ENCODE measurements at regions not wholly inside any gene's neighbourhood (a gene's known extent, or its start where the extent isn't known, plus 50 kb on each side); places are given as distances from the start of the nearest gene placed in this dataset.
"Not testable (repeated sequence)": the region's sequence is repeated elsewhere in the genome, so short reads cannot be mapped to it uniquely, and the experiment has no call there.

GRCh38 chr14:27660683-27661082, 1062.8 kb upstream of the NOVA1 start:
- DNase-seq: no peak

DNA sequence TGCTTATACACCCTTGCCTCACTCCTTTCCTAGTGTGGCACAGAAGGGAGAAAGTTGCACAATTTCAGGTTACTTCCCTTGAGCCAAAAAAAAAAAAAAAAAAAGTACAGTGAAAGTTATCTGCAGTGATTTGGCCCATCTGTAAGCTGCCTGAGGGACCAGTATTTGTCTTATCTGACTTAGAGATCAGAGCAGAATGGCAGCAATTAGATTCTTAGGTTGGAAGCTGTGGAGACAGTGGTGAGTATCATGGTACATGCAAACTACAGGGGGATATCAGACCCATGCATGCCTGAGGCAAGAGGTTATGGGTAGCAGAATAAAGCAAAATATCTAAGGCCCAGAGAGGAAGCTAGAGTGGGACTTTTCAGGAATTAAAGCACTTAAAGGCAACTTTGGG, 1070.7 kb upstream of the NOVA1 start:
- DNase-seq: no peak

- no peak for DNase-seq
Measured at GRCh38 chr14:27672047-27672446, 1074.2 kb upstream of the NOVA1 start.

DNA sequence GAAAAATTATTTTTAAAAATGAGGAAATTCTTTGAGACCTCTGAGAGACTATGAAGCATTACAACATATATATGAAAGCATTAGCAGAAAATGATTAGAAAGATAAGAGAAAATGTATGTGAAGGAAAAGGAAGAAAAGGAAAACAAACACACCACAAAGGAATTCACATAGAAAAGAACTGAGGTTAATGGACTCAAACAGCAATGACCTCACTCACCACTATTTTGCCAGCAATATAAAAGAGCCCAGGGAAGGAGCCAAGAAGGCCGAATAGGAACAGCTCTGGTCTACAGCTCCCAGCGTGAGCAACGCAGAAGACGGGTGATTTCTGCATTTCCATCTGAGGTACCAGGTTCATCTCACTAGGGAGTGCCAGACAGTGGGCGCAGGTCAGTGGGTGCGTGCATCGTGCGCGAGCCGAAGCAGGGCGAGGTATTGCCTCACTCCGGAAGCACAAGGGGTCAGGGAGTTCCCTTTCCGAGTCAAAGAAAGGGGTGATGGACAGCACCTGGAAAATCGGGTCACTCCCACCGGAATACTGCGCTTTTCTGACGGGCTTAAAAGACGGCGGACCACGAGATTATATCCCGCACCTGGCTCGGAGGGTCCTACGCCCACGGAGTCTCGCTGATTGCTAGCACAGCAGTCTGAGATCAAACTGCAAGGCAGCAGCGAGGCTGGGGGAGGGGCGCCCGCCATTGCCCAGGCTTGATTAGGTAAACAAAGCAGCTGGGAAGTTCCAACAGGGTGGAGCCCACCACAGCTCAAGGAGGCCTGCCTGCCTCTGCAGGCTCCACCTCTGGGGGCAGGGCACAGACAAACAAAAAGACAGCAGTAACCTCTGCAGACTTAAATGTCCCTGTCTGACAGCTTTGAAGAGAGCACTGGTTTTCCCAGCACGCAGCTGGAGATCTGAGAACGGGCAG, 1075.2 kb upstream of the NOVA1 start:
- not testable (repeated sequence) for DNase-seq

DNA sequence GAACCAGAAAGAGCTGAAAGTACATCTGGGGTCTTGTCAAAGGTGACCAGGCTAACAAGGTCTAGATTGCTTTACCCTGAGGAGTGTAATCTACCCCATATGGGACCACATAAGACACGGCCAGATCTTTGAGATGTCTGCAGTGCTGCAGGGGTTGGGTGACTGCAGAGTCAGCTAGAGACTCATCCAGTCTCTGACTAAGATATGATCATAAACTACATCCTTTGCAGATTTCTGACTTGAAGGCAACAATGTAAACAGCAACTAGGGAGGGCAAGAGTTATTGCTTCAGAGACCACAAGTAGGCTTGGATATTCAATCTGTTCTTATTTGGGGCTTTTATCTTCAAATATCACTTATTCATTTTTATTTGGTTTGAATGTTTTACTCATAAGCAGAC, 1080.5 kb upstream of the FOXG1 start:
- DNase-seq: no peak

DNA sequence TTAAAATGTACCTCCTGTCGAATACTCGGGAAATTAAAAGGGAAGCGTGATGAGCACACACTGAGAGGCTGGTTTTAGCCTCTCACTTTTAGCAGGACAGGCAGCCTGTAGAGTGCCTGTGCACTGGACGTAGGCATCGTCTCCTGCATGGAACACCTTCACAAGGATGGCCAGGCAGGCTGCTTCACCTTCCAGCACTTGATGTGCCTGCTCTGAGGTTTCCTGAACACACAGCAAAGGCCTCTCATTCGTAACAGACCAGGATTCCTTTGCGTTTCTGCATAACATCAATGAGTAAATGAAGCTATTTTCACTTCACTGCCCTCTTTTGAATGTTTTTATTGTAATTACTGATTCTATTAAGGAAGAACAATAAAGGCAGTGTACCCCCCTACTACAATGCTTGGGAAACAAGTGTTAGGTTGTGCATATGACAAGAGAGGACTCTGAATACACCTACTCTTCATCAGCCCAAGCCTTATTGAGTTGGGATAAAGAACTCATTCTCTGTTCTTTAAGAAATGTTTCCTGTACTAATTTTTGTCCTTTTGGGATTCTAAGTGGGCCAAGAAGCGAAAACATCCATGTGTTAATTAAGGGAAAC, 1077.6 kb upstream of the FOXG1 start:
- no peak for DNase-seq

- DNase-seq: no peak
Measured at GRCh38 chr14:27712364-27712763, 1054.2 kb upstream of the FOXG1 start.

- no peak for DNase-seq
Measured at GRCh38 chr14:27715561-27715960, 1051.0 kb upstream of the FOXG1 start.

- DNase-seq: no peak
Measured at GRCh38 chr14:27721760-27722159, 1044.8 kb upstream of the FOXG1 start.

DNA sequence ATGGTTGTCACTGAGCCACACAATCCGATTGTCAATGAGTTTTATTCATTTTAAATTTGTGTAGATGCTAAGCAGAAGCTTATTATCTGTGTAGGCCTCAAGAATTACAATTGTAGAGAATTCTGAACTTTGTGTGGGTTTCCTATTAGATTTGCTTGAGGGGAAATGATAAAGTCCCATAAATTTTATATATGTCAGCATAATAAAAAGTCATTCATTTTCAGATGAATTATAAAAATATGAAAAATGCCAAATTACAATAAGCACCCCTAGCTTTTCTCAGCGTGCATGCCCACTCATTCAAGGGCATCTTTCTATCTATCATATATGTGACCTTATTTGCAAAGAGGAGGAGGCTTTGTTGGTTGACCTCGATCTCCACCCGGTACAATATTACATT, 1041.1 kb upstream of the FOXG1 start:
- no peak for DNase-seq

DNA sequence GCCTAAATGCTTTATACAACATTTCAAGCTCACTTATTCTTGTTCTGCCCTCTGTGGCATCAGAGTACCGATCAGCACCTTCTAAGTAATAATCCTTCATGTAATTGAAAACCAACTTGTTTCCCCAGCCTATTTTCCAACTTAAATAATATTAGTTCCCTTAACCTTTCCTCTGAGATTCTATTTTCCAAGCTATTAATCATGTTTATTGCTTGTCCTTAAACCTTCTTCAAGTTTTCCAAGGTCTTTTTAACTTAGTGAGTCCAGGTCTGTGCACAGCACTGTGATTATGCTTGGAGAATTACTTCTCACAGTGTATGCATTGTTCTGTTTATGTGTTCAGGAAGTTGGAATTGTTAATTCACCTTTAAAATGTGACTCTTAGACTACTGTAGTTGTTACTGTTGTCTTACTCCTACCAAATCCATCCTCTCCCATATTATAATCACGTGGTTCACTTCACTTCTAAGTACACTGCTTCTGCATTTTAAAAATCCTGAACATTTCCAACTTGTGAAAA, 1039.3 kb upstream of the FOXG1 start:
- DNase-seq: peak; percentile 11

DNA sequence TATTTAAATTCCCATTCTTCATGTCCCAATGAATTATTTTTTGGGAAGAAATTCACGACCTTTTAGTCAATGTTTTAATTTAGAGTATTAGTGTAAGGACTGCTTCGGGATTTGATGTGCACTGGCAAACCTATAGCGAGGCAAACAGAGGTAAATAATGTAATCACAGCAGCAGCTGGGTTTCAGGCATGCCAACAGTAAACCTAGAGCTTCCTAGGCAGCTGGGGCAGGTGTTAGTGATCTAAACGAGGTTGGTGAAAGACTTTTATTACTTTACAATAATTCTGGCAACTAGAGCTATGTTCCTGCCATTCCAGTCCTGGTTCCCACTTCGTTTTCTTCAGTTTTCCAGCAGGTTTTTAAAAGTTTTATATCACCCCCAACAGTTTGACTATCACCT, 1036.4 kb upstream of the FOXG1 start:
- no peak for DNase-seq

DNA sequence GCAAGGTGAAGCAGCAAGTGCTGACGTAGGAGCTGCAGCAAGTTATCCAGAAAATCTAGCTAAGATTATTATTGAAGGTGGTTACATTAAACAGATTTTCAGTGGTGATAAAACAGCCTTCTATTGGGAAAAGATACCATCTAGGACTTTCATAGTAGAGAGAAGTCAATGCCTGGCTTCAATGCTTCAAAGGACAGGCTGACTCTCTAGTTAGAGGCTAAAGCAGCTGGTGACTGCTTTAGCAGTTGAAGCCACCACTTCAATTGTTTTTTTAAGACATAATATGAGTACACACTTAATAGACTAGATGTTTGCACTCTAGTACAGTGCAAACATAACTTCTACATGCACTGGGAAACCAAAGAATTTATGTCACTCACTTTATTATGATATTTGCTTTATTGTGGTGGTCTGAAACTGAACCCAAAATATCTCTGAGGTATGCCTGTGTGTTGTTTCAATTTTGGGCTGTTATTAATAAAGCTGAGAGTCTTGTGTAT, 1026.9 kb upstream of the FOXG1 start:
- peak; percentile 34 for DNase-seq

GRCh38 chr14:27750114-27750513, 1016.5 kb upstream of the FOXG1 start:
- DNase-seq: no peak

- not testable (repeated sequence) for DNase-seq
Measured at GRCh38 chr14:27757642-27758041, 1008.9 kb upstream of the FOXG1 start.

DNA sequence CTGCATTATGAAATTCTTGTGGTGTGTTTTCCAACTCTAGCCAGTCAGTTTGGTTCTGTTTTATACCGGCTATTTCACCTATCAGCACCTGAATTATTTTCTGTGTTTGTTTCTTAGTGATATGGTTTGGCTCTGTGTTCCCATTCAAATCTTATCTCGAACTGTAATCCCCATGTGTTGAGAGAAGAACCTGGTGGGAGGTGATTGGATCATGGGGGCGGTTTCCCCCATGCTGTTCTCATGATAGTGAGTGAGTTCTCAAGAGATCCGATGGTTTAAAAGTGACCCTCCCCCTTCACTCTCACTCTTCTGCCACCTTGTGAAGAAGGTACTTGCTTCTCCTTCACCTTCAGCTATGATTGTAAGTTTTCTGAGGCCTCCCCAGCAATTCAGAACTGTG, 1006.2 kb upstream of the FOXG1 start:
- DNase-seq: not testable (repeated sequence)

GRCh38 chr14:27799066-27800028, 967.2 kb upstream of the FOXG1 start:
- DNase-seq: not testable (repeated sequence)

GRCh38 chr14:27817746-27818430, 948.7 kb upstream of the FOXG1 start:
- not testable (repeated sequence) for DNase-seq

DNA sequence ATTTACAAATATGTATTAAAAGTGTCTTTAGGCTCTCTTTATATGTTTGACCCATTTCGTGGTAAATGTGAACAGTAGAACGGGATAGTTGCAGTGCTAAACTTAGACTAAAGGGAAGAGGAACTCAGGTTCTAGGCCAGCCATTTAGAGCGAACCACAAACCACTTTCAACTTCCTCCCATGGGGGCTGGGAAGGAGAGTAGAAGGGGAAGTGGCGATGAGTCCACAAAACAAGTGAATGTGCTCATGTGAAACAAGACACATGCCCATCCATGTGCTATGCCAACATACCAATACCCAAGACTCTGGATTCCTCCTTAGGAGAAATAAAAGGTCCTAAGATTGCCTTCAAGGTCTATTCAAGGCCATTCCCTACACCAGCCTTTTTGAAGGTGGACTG, 940.4 kb upstream of the FOXG1 start:
- not testable (repeated sequence) for DNase-seq

DNA sequence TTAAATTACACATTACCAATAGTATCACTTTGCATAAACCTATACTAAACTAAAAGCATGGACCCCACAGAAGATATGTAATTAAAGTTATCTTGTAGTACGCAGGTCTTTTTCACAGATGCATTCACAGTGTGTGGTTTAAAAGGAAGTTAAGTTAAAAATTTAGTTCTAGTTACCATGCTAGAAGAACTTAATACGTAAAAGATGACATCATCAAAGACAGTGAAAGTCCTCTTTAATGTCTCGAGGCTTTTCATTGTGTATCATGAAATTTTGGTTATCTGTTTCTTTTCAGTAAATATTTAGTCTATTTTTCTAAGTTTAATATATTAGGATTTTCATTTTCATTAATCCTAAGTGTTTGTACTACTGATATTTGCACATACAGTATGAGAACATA, 934.6 kb upstream of the FOXG1 start:
- not testable (repeated sequence) for DNase-seq

DNA sequence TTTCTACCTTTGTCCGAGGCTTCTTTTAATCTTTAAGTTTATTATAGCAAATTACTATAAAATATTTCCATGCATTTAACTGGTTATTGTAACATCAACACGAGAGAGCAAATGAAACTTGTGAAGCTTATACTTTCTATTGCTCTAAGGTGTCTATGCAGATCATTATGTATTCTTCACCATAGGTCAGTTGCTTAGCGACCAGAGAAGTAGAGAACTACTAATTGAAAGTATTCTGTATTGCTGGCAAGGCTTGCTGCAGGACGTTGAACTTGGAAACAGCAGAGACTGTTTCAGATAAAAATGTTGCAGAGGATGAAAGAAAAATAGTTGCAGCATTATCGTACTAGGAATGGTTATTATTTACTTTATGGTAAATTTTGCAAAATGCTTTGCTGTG, 933.6 kb upstream of the FOXG1 start:
- DNase-seq: not testable (repeated sequence)

GRCh38 chr14:27836386-27836785, 930.2 kb upstream of the FOXG1 start:
- DNase-seq: no peak

All from NCI-H345 (cell line).